ENCODE measurements at regions not wholly inside any gene's neighbourhood (a gene's known extent, or its start where the extent isn't known, plus 50 kb on each side); places are given as distances from the start of the nearest gene placed in this dataset.

DNA sequence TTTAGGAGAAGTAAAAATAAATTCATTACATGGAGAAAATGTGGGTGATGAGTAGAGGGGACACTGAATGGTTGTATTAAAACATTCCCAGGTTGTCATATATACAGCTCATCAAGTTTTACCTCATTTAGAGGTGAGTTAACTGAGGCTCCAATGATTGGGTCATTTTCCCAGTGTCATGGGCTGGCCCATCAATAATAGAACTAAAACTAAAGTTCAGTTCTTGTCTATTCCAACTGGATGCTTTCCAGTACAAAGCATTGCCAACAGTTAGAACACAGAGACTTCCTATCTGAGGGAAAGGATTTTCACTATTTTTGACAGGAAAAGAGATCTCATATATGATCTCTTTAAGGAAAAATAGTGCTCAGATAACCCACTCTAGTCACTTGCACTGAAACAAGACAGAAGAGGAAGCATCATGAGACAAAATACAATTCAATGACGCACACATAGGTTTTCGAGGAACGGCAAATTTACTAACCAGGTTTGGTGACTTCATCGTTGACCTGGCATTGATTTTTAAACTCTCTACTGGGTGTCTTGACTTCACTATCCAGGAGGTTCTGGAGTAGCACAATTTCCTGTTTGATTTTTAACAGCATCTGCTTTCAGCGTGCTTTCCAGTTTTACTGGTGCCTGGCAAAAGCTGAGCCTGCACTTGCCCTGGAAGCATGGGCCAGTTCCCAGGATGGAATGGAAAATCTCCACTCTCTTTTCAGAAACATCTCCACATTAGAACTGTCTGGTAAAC lies 195.5 kb upstream of the FBXL4 start:
- TF ChIP-seq SUZ12 (IDR thresholded peaks at IDR 0.05; ENCODE audit: extremely low read depth, insufficient read depth, insufficient read length) (no peak), ZNF274 (IDR thresholded peaks at IDR 0.05; ENCODE audit: low read depth, low read length) (no peak)
